Astrocyte (in vitro differentiated cells and primary cell): ENCODE measurements at regions not wholly inside any gene's neighbourhood (a gene's known extent, or its start where the extent isn't known, plus 50 kb on each side); places are given as distances from the start of the nearest gene placed in this dataset.

Experiments
- DNase-seq: peaks from one replicate; pipeline ENCODE4 v3.0.0-alpha.2; 2010; ENCODE audit warnings: low read depth
- FAIRE-seq: peaks from 2 replicates; lab custom pipeline; 2011; peaks lifted over from hg19 to GRCh38; lab: Jason Lieb, UNC
- H2AFZ ChIP-seq: 2 replicates; pipeline ENCODE4 v1.6.0; 2012; ENCODE audit warnings: low read depth, low read length, inconsistent platforms
- H3K27ac ChIP-seq: 2 replicates; pipeline ENCODE4 v1.5.1; 2011; ENCODE audit warnings: low read depth, low read length, inconsistent platforms
- H3K27me3 ChIP-seq: 2 replicates; pipeline ENCODE4 v1.6.0; 2011; ENCODE audit warnings: low read length, inconsistent platforms; ENCODE audit not compliant: insufficient read depth
- H3K36me3 ChIP-seq: 2 replicates; pipeline ENCODE4 v1.5.1; 2011; ENCODE audit warnings: low read length, inconsistent platforms; ENCODE audit not compliant: insufficient read depth
- H3K4me1 ChIP-seq: 2 replicates; pipeline ENCODE4 v1.5.1; 2011; ENCODE audit warnings: low read length, inconsistent platforms; ENCODE audit not compliant: insufficient read depth
- H3K4me2 ChIP-seq: 2 replicates; pipeline ENCODE4 v1.6.0; 2012; ENCODE audit warnings: low read length, inconsistent platforms
- H3K4me3 ChIP-seq: 2 replicates; pipeline ENCODE4 v1.5.1; 2011; ENCODE audit warnings: low read depth, mild to moderate bottlenecking, low read length, inconsistent platforms; ENCODE audit not compliant: insufficient read depth
- H3K79me2 ChIP-seq: 2 replicates; pipeline ENCODE4 v1.6.0; 2012; ENCODE audit warnings: mild to moderate bottlenecking, low read length, inconsistent platforms; ENCODE audit not compliant: insufficient read depth
- H3K9ac ChIP-seq: 2 replicates; pipeline ENCODE4 v1.6.0; 2012; ENCODE audit warnings: mild to moderate bottlenecking, low read length, inconsistent platforms
- H3K9me3 ChIP-seq: 2 replicates; pipeline ENCODE4 v1.5.1; 2012; ENCODE audit warnings: low read depth, mild to moderate bottlenecking, low read length, inconsistent platforms; ENCODE audit not compliant: insufficient read depth
- H4K20me1 ChIP-seq: 2 replicates; pipeline ENCODE4 v1.6.0; 2012; ENCODE audit warnings: low read length, inconsistent platforms; ENCODE audit not compliant: insufficient read depth
- H3K27ac Mint-ChIP-seq: one replicate; pipeline ENCODE4 v1.8.0; 2021; ENCODE audit warnings: mild to moderate bottlenecking, mixed read lengths; ENCODE audit not compliant: unreplicated experiment
- H3K27me3 Mint-ChIP-seq: one replicate; pipeline ENCODE4 v1.8.0; 2021; ENCODE audit warnings: low read depth, mixed read lengths; ENCODE audit not compliant: unreplicated experiment
- H3K36me3 Mint-ChIP-seq: one replicate; pipeline ENCODE4 v1.8.0; 2021; ENCODE audit warnings: low read depth, mixed read lengths; ENCODE audit not compliant: unreplicated experiment
- H3K4me1 Mint-ChIP-seq: one replicate; pipeline ENCODE4 v1.8.0; 2021; ENCODE audit warnings: low read depth, mixed read lengths; ENCODE audit not compliant: unreplicated experiment
- H3K4me3 Mint-ChIP-seq: one replicate; pipeline ENCODE4 v1.8.0; 2021; ENCODE audit warnings: mild to moderate bottlenecking, moderate library complexity, mixed read lengths; ENCODE audit not compliant: unreplicated experiment
- H3K9me3 Mint-ChIP-seq: one replicate; pipeline ENCODE4 v1.8.0; 2021; ENCODE audit warnings: mild to moderate bottlenecking, mixed read lengths; ENCODE audit not compliant: unreplicated experiment
- EZH2 ChIP-seq: IDR thresholded peaks from 2 replicates; pipeline ENCODE4 v1.6.1; 2012; ENCODE audit warnings: mild to moderate bottlenecking, low read length, inconsistent platforms; ENCODE audit not compliant: insufficient read depth
- TF ChIP-seq, protein P1 (sequence below): IDR thresholded peaks from 2 replicates; pipeline ENCODE4 v1.5.1; 2011; ENCODE audit warnings: low read depth, mild to moderate bottlenecking, inconsistent platforms, low read length, moderate library complexity; ENCODE audit not compliant: insufficient read depth

DNA sequence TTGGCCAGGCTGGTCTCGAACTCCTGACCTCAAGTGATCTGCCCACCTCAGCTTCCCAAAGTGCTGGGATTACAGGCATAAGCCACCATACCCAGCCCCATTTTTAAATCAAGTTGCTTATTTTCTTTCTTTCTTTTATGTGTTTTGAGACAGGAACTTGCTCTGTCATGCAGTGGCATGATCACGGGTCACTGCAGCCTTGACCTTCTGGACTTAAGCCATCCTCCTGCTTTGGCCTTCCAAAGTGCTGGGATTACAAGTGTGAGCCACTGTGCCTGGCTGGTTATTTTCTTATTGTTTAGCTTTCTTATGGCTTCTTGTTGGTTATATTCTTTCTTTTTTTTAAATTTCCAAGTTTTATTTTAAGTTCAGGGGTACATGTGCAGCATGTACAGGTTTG, 79.7 kb upstream of the C5orf63 start:
- H3K79me2 ChIP-seq, result no peaks in the 10 kb centered on the region
- no peak overlapping the region for H3K27ac Mint-ChIP-seq
- no peak overlapping the region for H3K4me2 ChIP-seq
- no peak overlapping the region for H3K27ac ChIP-seq
- no peak for TF ChIP-seq EZH2
- H3K4me3 ChIP-seq, result no peak overlapping the region
- no peak overlapping the region for H3K9ac ChIP-seq
- no peaks in the 10 kb centered on the region for H4K20me1 ChIP-seq
- peaks cover 4% of the 10 kb centered on the region for H3K36me3 Mint-ChIP-seq
- no peaks in the 10 kb centered on the region for H3K4me1 ChIP-seq
- H2AFZ ChIP-seq, result no peak overlapping the region
- no peaks in the 10 kb centered on the region for H3K4me1 Mint-ChIP-seq
- H3K27me3 ChIP-seq, result no peaks in the 10 kb centered on the region
- no peaks in the 10 kb centered on the region for H3K9me3 ChIP-seq
- H3K9me3 Mint-ChIP-seq, result peaks cover 9% of the 10 kb centered on the region
- no peak overlapping the region for H3K4me3 Mint-ChIP-seq
- no peak for FAIRE-seq
- H3K27me3 Mint-ChIP-seq, result no peaks in the 10 kb centered on the region
- no peak for DNase-seq
- no peaks in the 10 kb centered on the region for H3K36me3 ChIP-seq

DNA sequence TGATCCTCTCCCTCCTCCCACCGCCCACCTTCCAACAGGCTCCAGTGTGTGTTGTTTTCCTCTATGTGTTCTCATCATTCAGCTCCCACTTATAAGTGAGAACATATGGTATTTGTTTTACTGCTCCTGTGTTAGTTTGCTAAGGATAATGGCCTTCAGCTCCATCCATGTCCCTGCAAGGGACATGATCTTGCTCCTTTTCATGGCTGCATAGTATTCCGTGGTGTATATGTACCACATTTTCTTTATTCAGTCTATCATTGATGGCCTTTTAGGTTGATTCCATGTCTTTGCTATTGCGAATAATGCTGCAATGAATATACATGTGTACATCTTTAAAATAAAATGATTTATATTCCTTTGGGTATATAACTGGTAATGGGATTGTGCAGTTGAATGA, 80.2 kb upstream of the C5orf63 start:
- Histone ChIP-seq H4K20me1 (no peaks in the 10 kb centered on the region), H3K4me2 (no peak overlapping the region), H3K79me2 (no peaks in the 10 kb centered on the region), H3K9me3 (no peaks in the 10 kb centered on the region), H3K36me3 (no peaks in the 10 kb centered on the region), H3K4me3 (no peak overlapping the region), H2AFZ (no peak overlapping the region), H3K27me3 (no peaks in the 10 kb centered on the region), H3K9ac (no peak overlapping the region), H3K27ac (no peak overlapping the region), H3K4me1 (no peaks in the 10 kb centered on the region)
- TF ChIP-seq EZH2, result no peak
- TF ChIP-seq, protein P1, sequence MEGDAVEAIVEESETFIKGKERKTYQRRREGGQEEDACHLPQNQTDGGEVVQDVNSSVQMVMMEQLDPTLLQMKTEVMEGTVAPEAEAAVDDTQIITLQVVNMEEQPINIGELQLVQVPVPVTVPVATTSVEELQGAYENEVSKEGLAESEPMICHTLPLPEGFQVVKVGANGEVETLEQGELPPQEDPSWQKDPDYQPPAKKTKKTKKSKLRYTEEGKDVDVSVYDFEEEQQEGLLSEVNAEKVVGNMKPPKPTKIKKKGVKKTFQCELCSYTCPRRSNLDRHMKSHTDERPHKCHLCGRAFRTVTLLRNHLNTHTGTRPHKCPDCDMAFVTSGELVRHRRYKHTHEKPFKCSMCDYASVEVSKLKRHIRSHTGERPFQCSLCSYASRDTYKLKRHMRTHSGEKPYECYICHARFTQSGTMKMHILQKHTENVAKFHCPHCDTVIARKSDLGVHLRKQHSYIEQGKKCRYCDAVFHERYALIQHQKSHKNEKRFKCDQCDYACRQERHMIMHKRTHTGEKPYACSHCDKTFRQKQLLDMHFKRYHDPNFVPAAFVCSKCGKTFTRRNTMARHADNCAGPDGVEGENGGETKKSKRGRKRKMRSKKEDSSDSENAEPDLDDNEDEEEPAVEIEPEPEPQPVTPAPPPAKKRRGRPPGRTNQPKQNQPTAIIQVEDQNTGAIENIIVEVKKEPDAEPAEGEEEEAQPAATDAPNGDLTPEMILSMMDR, result no peak
- no peak overlapping the region for H3K4me3 Mint-ChIP-seq
- peaks cover 4% of the 10 kb centered on the region for H3K36me3 Mint-ChIP-seq
- H3K27me3 Mint-ChIP-seq, result no peaks in the 10 kb centered on the region
- H3K9me3 Mint-ChIP-seq, result peaks cover 10% of the 10 kb centered on the region
- H3K4me1 Mint-ChIP-seq, result no peaks in the 10 kb centered on the region
- FAIRE-seq (no peak), DNase-seq (no peak)
- H3K27ac Mint-ChIP-seq, result no peak overlapping the region

DNA sequence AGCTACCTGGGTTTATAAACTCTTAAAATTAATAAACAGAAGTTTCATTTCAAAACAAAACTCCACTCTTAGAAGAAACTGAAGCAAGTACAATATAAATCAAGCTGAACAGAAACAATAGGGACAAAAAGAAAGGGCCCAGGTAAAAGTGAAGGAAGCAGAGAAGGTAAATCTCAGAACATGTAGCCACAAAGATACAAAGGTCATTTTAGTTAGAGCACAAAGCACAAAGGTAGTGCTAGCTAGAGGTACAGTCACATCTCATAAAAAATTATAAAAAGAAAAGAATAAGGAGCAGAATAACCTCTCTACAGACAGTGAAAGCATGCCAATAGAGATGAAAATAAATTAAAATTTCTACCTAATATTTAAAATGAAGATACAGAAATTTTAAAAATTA, 90.4 kb upstream of the C5orf63 start:
- Histone ChIP-seq H3K4me2 (no peak overlapping the region), H3K4me3 (no peak overlapping the region), H2AFZ (no peak overlapping the region), H3K36me3 (no peaks in the 10 kb centered on the region), H3K79me2 (no peaks in the 10 kb centered on the region), H3K9ac (no peak overlapping the region), H4K20me1 (no peaks in the 10 kb centered on the region), H3K27me3 (no peaks in the 10 kb centered on the region), H3K9me3 (no peaks in the 10 kb centered on the region), H3K27ac (no peak overlapping the region), H3K4me1 (no peaks in the 10 kb centered on the region)
- no peak for TF ChIP-seq EZH2
- TF ChIP-seq, protein P1, result no peak
- no peaks in the 10 kb centered on the region for H3K4me1 Mint-ChIP-seq
- peaks cover 2% of the 10 kb centered on the region for H3K27me3 Mint-ChIP-seq
- FAIRE-seq, result no peak
- H3K9me3 Mint-ChIP-seq, result peaks cover 3% of the 10 kb centered on the region
- no peaks in the 10 kb centered on the region for H3K36me3 Mint-ChIP-seq
- DNase-seq, result no peak
- H3K27ac Mint-ChIP-seq, result no peak overlapping the region
- no peak overlapping the region for H3K4me3 Mint-ChIP-seq
